ENCODE measurements at regions not wholly inside any gene's neighbourhood (a gene's known extent, or its start where the extent isn't known, plus 50 kb on each side); places are given as distances from the start of the nearest gene placed in this dataset.

DNA sequence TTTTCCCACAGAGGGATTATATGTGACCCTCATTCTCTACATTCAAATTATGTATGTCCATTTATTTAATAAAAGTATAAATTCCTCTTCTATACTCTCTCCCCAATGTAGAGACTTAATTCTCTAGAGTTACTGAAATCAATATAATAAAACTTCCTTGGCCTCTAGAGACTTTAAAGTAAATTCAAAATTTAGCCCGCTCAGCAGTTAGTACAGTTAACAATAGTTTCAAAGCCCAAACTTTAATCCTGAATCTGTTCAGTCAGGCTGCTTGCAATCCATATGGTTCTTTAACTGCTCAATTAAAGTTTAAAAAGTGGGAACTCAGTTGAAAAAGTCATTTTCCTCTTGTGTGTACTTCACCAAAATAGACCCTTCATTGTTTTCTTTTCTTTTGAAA lies 2558.4 kb downstream of the ARAP2 start:
- H3K36me3 ChIP-seq = no peaks in the 10 kb centered on the region
- no peaks in the 10 kb centered on the region for H3K4me1 ChIP-seq
- no peak overlapping the region for H3K4me3 ChIP-seq
- H3K27ac ChIP-seq (replicated peaks in 1 of 4) = no peak overlapping the region
- no peaks in the 10 kb centered on the region for H3K27me3 ChIP-seq
- DNase-seq (ENCODE audit: extremely low spot score) = no peak
- 96% methylated on average over 1 of the region's 1 CpG for WGBS
- intact Hi-C loops (cut with DNase I) = no loop called here
- peaks cover 0 to 4% (median 0%) of the 10 kb centered on the region in 4 donors for H3K9me3 ChIP-seq
- TF ChIP-seq POLR2AphosphoS5 (IDR thresholded peaks at IDR 0.05) (no peak), POLR2A (IDR thresholded peaks at IDR 0.05; ENCODE audit: low read depth) (no peak), EP300 (IDR thresholded peaks at IDR 0.05) (no peak)
- TF ChIP-seq, protein P1, sequence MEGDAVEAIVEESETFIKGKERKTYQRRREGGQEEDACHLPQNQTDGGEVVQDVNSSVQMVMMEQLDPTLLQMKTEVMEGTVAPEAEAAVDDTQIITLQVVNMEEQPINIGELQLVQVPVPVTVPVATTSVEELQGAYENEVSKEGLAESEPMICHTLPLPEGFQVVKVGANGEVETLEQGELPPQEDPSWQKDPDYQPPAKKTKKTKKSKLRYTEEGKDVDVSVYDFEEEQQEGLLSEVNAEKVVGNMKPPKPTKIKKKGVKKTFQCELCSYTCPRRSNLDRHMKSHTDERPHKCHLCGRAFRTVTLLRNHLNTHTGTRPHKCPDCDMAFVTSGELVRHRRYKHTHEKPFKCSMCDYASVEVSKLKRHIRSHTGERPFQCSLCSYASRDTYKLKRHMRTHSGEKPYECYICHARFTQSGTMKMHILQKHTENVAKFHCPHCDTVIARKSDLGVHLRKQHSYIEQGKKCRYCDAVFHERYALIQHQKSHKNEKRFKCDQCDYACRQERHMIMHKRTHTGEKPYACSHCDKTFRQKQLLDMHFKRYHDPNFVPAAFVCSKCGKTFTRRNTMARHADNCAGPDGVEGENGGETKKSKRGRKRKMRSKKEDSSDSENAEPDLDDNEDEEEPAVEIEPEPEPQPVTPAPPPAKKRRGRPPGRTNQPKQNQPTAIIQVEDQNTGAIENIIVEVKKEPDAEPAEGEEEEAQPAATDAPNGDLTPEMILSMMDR (IDR thresholded peaks at IDR 0.05) = no peak

GRCh38 chr4:33696041-33696440 lies 2548.3 kb downstream of the ARAP2 start:
- no peaks in the 10 kb centered on the region for H3K4me1 ChIP-seq
- H3K27ac ChIP-seq (replicated peaks in 1 of 4) = no peak overlapping the region
- no peak overlapping the region for H3K4me3 ChIP-seq
- intact Hi-C loops (cut with DNase I) = no loop called here
- H3K9me3 ChIP-seq = peaks cover 0 to 5% (median 0%) of the 10 kb centered on the region in 4 donors
- no peak for TF ChIP-seq EP300 (IDR thresholded peaks at IDR 0.05)
- TF ChIP-seq, protein P1 (IDR thresholded peaks at IDR 0.05) = no peak
- TF ChIP-seq POLR2A (IDR thresholded peaks at IDR 0.05; ENCODE audit: low read depth) = no peak
- no peak for TF ChIP-seq POLR2AphosphoS5 (IDR thresholded peaks at IDR 0.05)
- no peaks in the 10 kb centered on the region for H3K27me3 ChIP-seq
- no peak for DNase-seq (ENCODE audit: extremely low spot score)
- H3K36me3 ChIP-seq = no peaks in the 10 kb centered on the region

GRCh38 chr4:33696586-33696985 lies 2547.7 kb downstream of the ARAP2 start:
- H3K9me3 ChIP-seq = peaks cover 0 to 5% (median 0%) of the 10 kb centered on the region in 4 donors
- TF ChIP-seq POLR2A (IDR thresholded peaks at IDR 0.05; ENCODE audit: low read depth) = no peak
- TF ChIP-seq, protein P1 (IDR thresholded peaks at IDR 0.05) = no peak
- no peak for TF ChIP-seq EP300 (IDR thresholded peaks at IDR 0.05)
- TF ChIP-seq POLR2AphosphoS5 (IDR thresholded peaks at IDR 0.05) = no peak
- intact Hi-C loops (cut with DNase I) = no loop called here
- H3K4me3 ChIP-seq = no peak overlapping the region
- H3K27ac ChIP-seq (replicated peaks in 1 of 4) = no peak overlapping the region
- H3K4me1 ChIP-seq = no peaks in the 10 kb centered on the region
- no peaks in the 10 kb centered on the region for H3K27me3 ChIP-seq
- WGBS = 52% methylated on average over 2 of the region's 2 CpGs
- DNase-seq (ENCODE audit: extremely low spot score) = no peak
- H3K36me3 ChIP-seq = no peaks in the 10 kb centered on the region

- no peak for DNase-seq (ENCODE audit: extremely low spot score)
- intact Hi-C loops (cut with DNase I) = no loop called here
- H3K36me3 ChIP-seq = no peaks in the 10 kb centered on the region
- no peaks in the 10 kb centered on the region for H3K4me1 ChIP-seq
- no peak overlapping the region for H3K27ac ChIP-seq (replicated peaks in 1 of 4)
- TF ChIP-seq, protein P1 (IDR thresholded peaks at IDR 0.05) = no peak
- TF ChIP-seq POLR2A (IDR thresholded peaks at IDR 0.05; ENCODE audit: low read depth) (no peak), EP300 (IDR thresholded peaks at IDR 0.05) (no peak), POLR2AphosphoS5 (IDR thresholded peaks at IDR 0.05) (no peak)
- no peak overlapping the region for H3K4me3 ChIP-seq
- 86% methylated on average over 3 of the region's 3 CpGs for WGBS
- peaks cover 0 to 10% (median 9%) of the 10 kb centered on the region in 4 donors for H3K9me3 ChIP-seq
- H3K27me3 ChIP-seq = no peaks in the 10 kb centered on the region
Measured at GRCh38 chr4:33709247-33709646, 2535.1 kb downstream of the ARAP2 start.

DNA sequence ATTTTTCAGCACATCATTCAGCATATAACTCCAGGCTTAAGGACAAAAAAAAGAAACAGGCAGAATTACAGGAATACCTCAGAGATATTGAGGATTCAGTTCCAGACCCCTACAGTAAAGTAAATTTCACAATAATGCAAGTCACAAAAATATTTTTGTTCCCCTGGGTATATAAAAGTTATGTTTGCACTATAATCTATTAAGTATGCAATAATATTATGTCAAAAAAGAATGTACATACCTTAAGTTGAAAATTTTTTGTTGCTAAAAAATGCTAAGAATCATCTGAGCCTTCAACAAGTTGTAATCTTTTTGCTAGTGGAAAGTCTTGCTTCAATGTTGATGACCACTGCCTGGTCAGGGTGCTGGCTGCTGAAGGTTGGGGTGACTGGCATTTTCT lies 2532.5 kb downstream of the ARAP2 start:
- peaks cover 0 to 9% (median 0%) of the 10 kb centered on the region in 4 donors for H3K9me3 ChIP-seq
- TF ChIP-seq POLR2A (IDR thresholded peaks at IDR 0.05; ENCODE audit: low read depth) (no peak), EP300 (IDR thresholded peaks at IDR 0.05) (no peak), POLR2AphosphoS5 (IDR thresholded peaks at IDR 0.05) (no peak)
- TF ChIP-seq, protein P1 (IDR thresholded peaks at IDR 0.05) = no peak
- no peak overlapping the region for H3K4me3 ChIP-seq
- intact Hi-C loops (cut with DNase I) = no loop called here
- no peak overlapping the region for H3K27ac ChIP-seq (replicated peaks in 1 of 4)
- H3K4me1 ChIP-seq = no peaks in the 10 kb centered on the region
- no peaks in the 10 kb centered on the region for H3K36me3 ChIP-seq
- H3K27me3 ChIP-seq = no peaks in the 10 kb centered on the region
- no peak for DNase-seq (ENCODE audit: extremely low spot score)
